D721Med (cell line): ENCODE measurements at regions not wholly inside any gene's neighbourhood (a gene's known extent, or its start where the extent isn't known, plus 50 kb on each side); places are given as distances from the start of the nearest gene placed in this dataset.

ENCODE experiments used
- DNase-seq: peaks from one replicate; pipeline ENCODE4 v3.0.0; 2011; ENCODE audit warnings: low spot score; ENCODE audit not compliant: insufficient read length
- FAIRE-seq: peaks from 2 replicates; lab custom pipeline; 2011; peaks lifted over from hg19 to GRCh38; lab: Jason Lieb, UNC
- CTCF ChIP-seq: IDR thresholded peaks from 2 replicates; pipeline ENCODE4 v1.5.1; 2012; ENCODE audit warnings: mild to moderate bottlenecking, control low read depth; ENCODE audit not compliant: insufficient read depth; ENCODE audit errors: missing control alignments

- no peak for DNase-seq
- no peak for TF ChIP-seq CTCF
- no peak for FAIRE-seq
Measured at GRCh38 chr9:134552349-134552990, 89.1 kb upstream of the COL5A1 start.

- FAIRE-seq = no peak
- TF ChIP-seq CTCF = no peak
- no peak for DNase-seq
Measured at GRCh38 chr9:134553061-134553891, 88.3 kb upstream of the COL5A1 start.

DNA sequence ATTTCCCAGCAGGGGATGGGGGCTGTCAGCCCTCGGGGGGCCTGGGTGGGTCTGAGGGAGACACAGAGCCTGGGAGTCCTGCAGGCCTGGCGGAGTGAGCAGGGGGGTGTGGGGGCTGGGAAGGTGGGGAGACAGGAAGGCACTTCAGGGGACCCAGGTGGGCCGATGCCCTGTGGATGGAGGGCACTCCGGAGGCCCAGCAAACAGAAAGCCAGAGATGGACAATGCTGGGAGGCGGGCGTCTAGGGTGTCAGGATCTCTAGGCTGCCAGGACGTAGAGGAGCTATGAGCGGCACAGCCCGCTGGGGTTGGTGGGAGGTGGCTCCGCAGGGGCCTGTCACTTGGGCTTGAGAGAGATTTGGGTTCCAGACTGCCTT, 87.6 kb upstream of the COL5A1 start:
- DNase-seq (no peak), FAIRE-seq (no peak)
- TF ChIP-seq CTCF = no peak

GRCh38 chr9:134554373-134555093, 87.1 kb upstream of the COL5A1 start:
- no peak for TF ChIP-seq CTCF
- FAIRE-seq (no peak), DNase-seq (no peak)

DNA sequence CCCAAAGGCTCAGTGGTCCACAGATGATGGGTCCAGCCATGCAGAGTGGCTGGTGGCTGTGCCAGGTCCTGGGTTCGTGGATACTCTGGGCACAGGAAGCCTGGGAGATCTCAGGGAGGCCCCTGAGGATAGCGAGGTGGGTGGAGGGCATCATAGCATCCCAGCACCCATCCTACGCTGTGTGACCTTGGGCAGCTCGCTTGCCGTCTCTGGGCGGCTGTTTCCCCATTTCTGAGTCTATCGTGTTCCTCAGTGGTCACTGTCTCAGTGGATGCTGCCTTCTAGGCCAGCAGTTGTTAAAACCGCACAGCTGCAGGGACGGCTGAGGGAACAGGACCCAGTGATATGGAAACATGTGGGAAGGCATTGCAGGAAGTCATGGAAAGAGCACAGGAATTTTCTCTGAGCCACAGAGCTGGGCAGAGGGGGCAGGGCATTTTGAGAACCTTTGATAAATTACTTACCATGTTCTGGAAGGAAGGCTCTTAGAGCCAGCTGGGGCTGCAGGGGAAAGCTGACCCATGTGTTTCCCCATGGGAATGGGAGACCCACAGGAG, 86.4 kb upstream of the COL5A1 start:
- FAIRE-seq (no peak), DNase-seq (no peak)
- TF ChIP-seq CTCF = no peak

GRCh38 chr9:134556531-134557068, 85.0 kb upstream of the COL5A1 start:
- DNase-seq = no peak
- no peak for FAIRE-seq
- TF ChIP-seq CTCF = no peak
